SK-N-SH (cell line): ENCODE measurements at regions not wholly inside any gene's neighbourhood (a gene's known extent, or its start where the extent isn't known, plus 50 kb on each side); places are given as distances from the start of the nearest gene placed in this dataset.

Source experiments
- EZH2phosphoT487 ChIP-seq: fragments of 200-600 bp; sonication (generic); IDR thresholded peaks from 2 replicates; pipeline ENCODE4 v1.6.1; 2017; ENCODE audit warnings: low read depth, mixed run types, mild to moderate bottlenecking, antibody characterized with exemption, moderate library complexity, borderline replicate concordance
- GATA2 ChIP-seq: sonication (generic); formaldehyde crosslinking; IDR thresholded peaks from 2 replicates; pipeline ENCODE4 v1.5.0; 2020; ENCODE audit warnings: mild to moderate bottlenecking, missing genetic modification reagents
- MEF2A ChIP-seq: IDR thresholded peaks from 2 replicates; pipeline ENCODE4 v1.4.0; 2012; ENCODE audit warnings: low read depth, borderline replicate concordance
- RAD21 ChIP-seq: IDR thresholded peaks from 2 replicates; pipeline ENCODE4 v1.6.1; 2012; ENCODE audit warnings: mild to moderate bottlenecking, low read length
- TF ChIP-seq, protein P1 (sequence below): fragments of 200-600 bp; sonication (generic); IDR thresholded peaks from 2 replicates; pipeline ENCODE4 v1.6.1; 2017; ENCODE audit warnings: antibody characterized with exemption, mild to moderate bottlenecking, moderate library complexity
- TF ChIP-seq, protein P2 (sequence below): IDR thresholded peaks from 2 replicates; pipeline ENCODE4; 2012
- TF ChIP-seq, protein P3 (sequence below): fragments of 150-350 bp; IDR thresholded peaks from 2 replicates; pipeline ENCODE4 v1.6.1; 2017; ENCODE audit warnings: antibody characterized with exemption, low read length, low read depth, borderline replicate concordance

DNA sequence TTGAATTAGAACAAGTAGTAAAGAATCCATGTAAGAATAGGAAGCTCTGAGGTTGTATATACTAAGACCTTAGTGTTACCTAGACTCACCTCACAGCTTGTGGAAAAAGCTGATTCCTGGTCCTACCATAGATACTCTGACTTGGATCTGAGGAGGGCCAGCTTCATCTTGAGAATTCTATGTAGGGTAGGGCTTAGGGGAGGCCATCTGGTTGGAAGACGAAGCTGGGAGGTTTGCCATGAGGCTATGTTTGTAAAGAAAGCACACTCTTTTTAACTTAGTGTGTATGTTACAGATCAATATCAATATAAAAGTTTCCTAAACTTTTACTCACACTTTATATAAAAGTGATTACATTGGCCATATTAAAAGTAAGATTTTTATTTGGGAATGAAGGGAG is 77.1 kb upstream of the GALNT5 start:
- TF ChIP-seq MEF2A = no peak
- TF ChIP-seq, protein P1, sequence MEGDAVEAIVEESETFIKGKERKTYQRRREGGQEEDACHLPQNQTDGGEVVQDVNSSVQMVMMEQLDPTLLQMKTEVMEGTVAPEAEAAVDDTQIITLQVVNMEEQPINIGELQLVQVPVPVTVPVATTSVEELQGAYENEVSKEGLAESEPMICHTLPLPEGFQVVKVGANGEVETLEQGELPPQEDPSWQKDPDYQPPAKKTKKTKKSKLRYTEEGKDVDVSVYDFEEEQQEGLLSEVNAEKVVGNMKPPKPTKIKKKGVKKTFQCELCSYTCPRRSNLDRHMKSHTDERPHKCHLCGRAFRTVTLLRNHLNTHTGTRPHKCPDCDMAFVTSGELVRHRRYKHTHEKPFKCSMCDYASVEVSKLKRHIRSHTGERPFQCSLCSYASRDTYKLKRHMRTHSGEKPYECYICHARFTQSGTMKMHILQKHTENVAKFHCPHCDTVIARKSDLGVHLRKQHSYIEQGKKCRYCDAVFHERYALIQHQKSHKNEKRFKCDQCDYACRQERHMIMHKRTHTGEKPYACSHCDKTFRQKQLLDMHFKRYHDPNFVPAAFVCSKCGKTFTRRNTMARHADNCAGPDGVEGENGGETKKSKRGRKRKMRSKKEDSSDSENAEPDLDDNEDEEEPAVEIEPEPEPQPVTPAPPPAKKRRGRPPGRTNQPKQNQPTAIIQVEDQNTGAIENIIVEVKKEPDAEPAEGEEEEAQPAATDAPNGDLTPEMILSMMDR = no peak
- TF ChIP-seq, protein P2, sequence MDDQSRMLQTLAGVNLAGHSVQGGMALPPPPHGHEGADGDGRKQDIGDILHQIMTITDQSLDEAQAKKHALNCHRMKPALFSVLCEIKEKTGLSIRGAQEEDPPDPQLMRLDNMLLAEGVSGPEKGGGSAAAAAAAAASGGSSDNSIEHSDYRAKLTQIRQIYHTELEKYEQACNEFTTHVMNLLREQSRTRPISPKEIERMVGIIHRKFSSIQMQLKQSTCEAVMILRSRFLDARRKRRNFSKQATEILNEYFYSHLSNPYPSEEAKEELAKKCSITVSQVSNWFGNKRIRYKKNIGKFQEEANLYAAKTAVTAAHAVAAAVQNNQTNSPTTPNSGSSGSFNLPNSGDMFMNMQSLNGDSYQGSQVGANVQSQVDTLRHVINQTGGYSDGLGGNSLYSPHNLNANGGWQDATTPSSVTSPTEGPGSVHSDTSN = no peak
- TF ChIP-seq RAD21 = no peak
- TF ChIP-seq, protein P3, sequence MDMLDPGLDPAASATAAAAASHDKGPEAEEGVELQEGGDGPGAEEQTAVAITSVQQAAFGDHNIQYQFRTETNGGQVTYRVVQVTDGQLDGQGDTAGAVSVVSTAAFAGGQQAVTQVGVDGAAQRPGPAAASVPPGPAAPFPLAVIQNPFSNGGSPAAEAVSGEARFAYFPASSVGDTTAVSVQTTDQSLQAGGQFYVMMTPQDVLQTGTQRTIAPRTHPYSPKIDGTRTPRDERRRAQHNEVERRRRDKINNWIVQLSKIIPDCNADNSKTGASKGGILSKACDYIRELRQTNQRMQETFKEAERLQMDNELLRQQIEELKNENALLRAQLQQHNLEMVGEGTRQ = no peak
- TF ChIP-seq EZH2phosphoT487 = no peak
- TF ChIP-seq GATA2 = no peak
